Spleen (tissue), 11 donors: ENCODE measurements at regions not wholly inside any gene's neighbourhood (a gene's known extent, or its start where the extent isn't known, plus 50 kb on each side); places are given as distances from the start of the nearest gene placed in this dataset.

Experiments used
- DNase-seq: peaks from one replicate; pipeline ENCODE4 v3.0.0-alpha.2; 2020
- H3K27ac ChIP-seq, 8 donors: fragments of 200-600 bp; sonication (generic) in 7 of 8; 1 replicate in 4 of 8; 2 replicates in 4 of 8; pipeline versions ENCODE4 v1.5.0 to v1.8.0; 2016 to 2021; ENCODE audit warnings: inconsistent platforms in 4 of 8, mild to moderate bottlenecking in 4 of 8, moderate library complexity in 1 of 8
- H3K27me3 ChIP-seq, 7 donors: fragments of 200-600 bp; sonication (generic) in 6 of 7; replicated peaks in 1 of 7; 1 replicate in 4 of 7; 2 replicates in 3 of 7; pipeline versions ENCODE4 v1.5.0 to v1.8.0; 2016 to 2021; ENCODE audit warnings: inconsistent platforms in 3 of 7, mild to moderate bottlenecking in 1 of 7
- H3K36me3 ChIP-seq, 6 donors: fragments of 200-600 bp; sonication (generic) in 5 of 6; 1 replicate in 4 of 6; 2 replicates in 2 of 6; pipeline versions ENCODE4 v1.5.0 to v1.8.0; 2016 to 2021; ENCODE audit warnings: inconsistent platforms in 2 of 6
- H3K4me1 ChIP-seq, 6 donors: fragments of 200-600 bp; sonication (generic) in 5 of 6; 1 replicate in 3 of 6; 2 replicates in 3 of 6; pipeline versions ENCODE4 v1.5.0 to v1.8.0; 2016 to 2021; ENCODE audit warnings: inconsistent platforms in 3 of 6
- H3K4me3 ChIP-seq, 8 donors: fragments of 200-600 bp; sonication (generic) in 7 of 8; 1 replicate in 4 of 8; 2 replicates in 4 of 8; pipeline versions ENCODE4 v1.5.0 to v1.8.0; 2016 to 2021; ENCODE audit warnings: inconsistent platforms in 4 of 8, mild to moderate bottlenecking in 4 of 8, moderate library complexity in 2 of 8
- H3K9me3 ChIP-seq, 8 donors: fragments of 200-600 bp; sonication (generic) in 7 of 8; 1 replicate in 4 of 8; 2 replicates in 4 of 8; pipeline versions ENCODE4 v1.5.0 to v1.8.0; 2016 to 2021; ENCODE audit warnings: inconsistent platforms in 4 of 8
- CTCF ChIP-seq, 11 experiments: fragments of 200-600 bp in 7 of 11; fragments of 450-650 bp in 4 of 11; sonication (generic) in 4 of 11; IDR thresholded peaks in 8 of 11; conservative IDR thresholded peaks in 3 of 11; 1 replicate in 7 of 11; 2 replicates in 4 of 11; pipeline versions ENCODE4 v1.4.0 to v1.8.0; 2016 to 2021; ENCODE audit warnings: antibody characterized with exemption in 11 of 11, inconsistent platforms in 4 of 11, mild to moderate bottlenecking in 1 of 11
- POLR2A ChIP-seq, 3 donors: fragments of 450-650 bp; IDR thresholded peaks; one replicate each; pipeline ENCODE4 v1.5.1; 2017; ENCODE audit warnings: antibody characterized with exemption in 3 of 3, mild to moderate bottlenecking in 1 of 3
- POLR2AphosphoS5 ChIP-seq, 3 donors: sonication (generic); formaldehyde crosslinking; IDR thresholded peaks; one replicate each; pipeline ENCODE4 v1.5.1; 2017; ENCODE audit warnings: antibody characterized with exemption in 3 of 3
- WGBS, 5 donors: extraction: QIAGEN DNeasy Blood & Tissue Kit in 3 of 5; methylation state at CpG; one replicate each; pipeline versions ENCODE4 v1.1.5 to v1.1.7; 2013 to 2018; 5-methylcytosine and 5-hydroxymethylcytosine counted together
- intact Hi-C: fragments of 100-400 bp; cut with DNase I; formaldehyde crosslinking; loops from one replicate; pipeline ENCODE4 v1.15.0; 2023; ENCODE audit warnings: low total_unique reads
- donor health status: healthy with polysubstance abuse.
- donor health status: DM: no; HTN: no; CAD: no; lungs with moderate emphysema.
- donor health status: DM: no; HTN: no; CAD: no.
- donor health status: Bipolar disorder and iron deficiency.
- donor health status: healthy.
- donor health status: DM: no; HTN: no; CAD: no.
- donor health status: DM: yes; HTN: yes; CAD: no.

- Histone ChIP-seq H3K36me3 (no peaks in the 10 kb centered on the region), H3K4me1 (no peaks in the 10 kb centered on the region), H3K27ac (no peak overlapping the region), H3K4me3 (no peak overlapping the region), H3K9me3 (peaks cover 0 to 4% (median 0%) of the 10 kb centered on the region in 8 donors), H3K27me3 (no peaks in the 10 kb centered on the region)
- 58 to 77% (median 71%) methylated on average over 6 of the region's 6 CpGs for WGBS, 5 donors
- DNase-seq: no peak
- intact Hi-C loops: no loop called here
- TF ChIP-seq POLR2AphosphoS5 (IDR thresholded peaks at IDR 0.05): no peak
- TF ChIP-seq POLR2A (IDR thresholded peaks at IDR 0.05): no peak
- no peak for TF ChIP-seq CTCF (IDR thresholded peaks at IDR 0.05 in 8 of 11, conservative IDR thresholded peaks at IDR 0.05 in 3 of 11)
Observed at GRCh38 chr2:75870651-75871137, 160.0 kb upstream of the GCFC2 start.

- H3K4me1 ChIP-seq: no peaks in the 10 kb centered on the region
- no peak for DNase-seq
Observed at GRCh38 chr2:75870133-75870532, 159.4 kb upstream of the GCFC2 start.

GRCh38 chr2:75865702-75866101 lies 155.0 kb upstream of the GCFC2 start:
- Histone ChIP-seq H3K27me3 (no peaks in the 10 kb centered on the region), H3K36me3 (no peaks in the 10 kb centered on the region), H3K4me3 (no peak overlapping the region), H3K27ac (no peak overlapping the region), H3K4me1 (no peaks in the 10 kb centered on the region), H3K9me3 (no peaks in the 10 kb centered on the region)
- no peak for DNase-seq
- intact Hi-C loops: no loop called here
- WGBS, 5 donors: 72 to 86% (median 79%) methylated on average over 8 of the region's 8 CpGs
- TF ChIP-seq CTCF (IDR thresholded peaks at IDR 0.05 in 8 of 11, conservative IDR thresholded peaks at IDR 0.05 in 3 of 11) (no peak), POLR2A (IDR thresholded peaks at IDR 0.05) (no peak), POLR2AphosphoS5 (IDR thresholded peaks at IDR 0.05) (no peak)

More at GRCh38 chr2:75870133-75870532, 159.4 kb upstream of the GCFC2 start:
- Histone ChIP-seq H3K9me3 (peaks cover 0 to 4% (median 0%) of the 10 kb centered on the region in 8 donors), H3K36me3 (no peaks in the 10 kb centered on the region), H3K27me3 (no peaks in the 10 kb centered on the region), H3K27ac (no peak overlapping the region), H3K4me3 (no peak overlapping the region)
- intact Hi-C loops: no loop called here
- 39 to 49% (median 47%) methylated on average over 4 of the region's 4 CpGs for WGBS, 5 donors
- no peak for TF ChIP-seq POLR2A (IDR thresholded peaks at IDR 0.05)
- TF ChIP-seq POLR2AphosphoS5 (IDR thresholded peaks at IDR 0.05): no peak
- no peak for TF ChIP-seq CTCF (IDR thresholded peaks at IDR 0.05 in 8 of 11, conservative IDR thresholded peaks at IDR 0.05 in 3 of 11)

- Histone ChIP-seq H3K27me3 (no peaks in the 10 kb centered on the region), H3K4me3 (no peak overlapping the region), H3K36me3 (no peaks in the 10 kb centered on the region), H3K4me1 (no peaks in the 10 kb centered on the region), H3K27ac (no peak overlapping the region), H3K9me3 (no peaks in the 10 kb centered on the region)
- intact Hi-C loops: no loop called here
- WGBS, 5 donors: 79 to 89% (median 88%) methylated on average over 2 of the region's 2 CpGs
- no peak for TF ChIP-seq POLR2A (IDR thresholded peaks at IDR 0.05)
- TF ChIP-seq CTCF (IDR thresholded peaks at IDR 0.05 in 8 of 11, conservative IDR thresholded peaks at IDR 0.05 in 3 of 11): no peak
- no peak for TF ChIP-seq POLR2AphosphoS5 (IDR thresholded peaks at IDR 0.05)
- no peak for DNase-seq
Observed at GRCh38 chr2:75865083-75865482, 154.4 kb upstream of the GCFC2 start.
